B cell (primary cell): ENCODE measurements at regions not wholly inside any gene's neighbourhood (a gene's known extent, or its start where the extent isn't known, plus 50 kb on each side); places are given as distances from the start of the nearest gene placed in this dataset.

Experiments
- EZH2 ChIP-seq: IDR thresholded peaks from 2 replicates; pipeline ENCODE4 v1.6.1; 2012; ENCODE audit warnings: borderline replicate concordance, low read depth, mild to moderate bottlenecking, moderate library complexity, low read length; ENCODE audit not compliant: insufficient read depth, poor library complexity, severe bottlenecking
- TF ChIP-seq, protein P1 (sequence below): fragments of 200-600 bp; IDR thresholded peaks from one replicate; pipeline ENCODE4 v1.8.0; 2022; ENCODE audit warnings: antibody characterized with exemption, mild to moderate bottlenecking

DNA sequence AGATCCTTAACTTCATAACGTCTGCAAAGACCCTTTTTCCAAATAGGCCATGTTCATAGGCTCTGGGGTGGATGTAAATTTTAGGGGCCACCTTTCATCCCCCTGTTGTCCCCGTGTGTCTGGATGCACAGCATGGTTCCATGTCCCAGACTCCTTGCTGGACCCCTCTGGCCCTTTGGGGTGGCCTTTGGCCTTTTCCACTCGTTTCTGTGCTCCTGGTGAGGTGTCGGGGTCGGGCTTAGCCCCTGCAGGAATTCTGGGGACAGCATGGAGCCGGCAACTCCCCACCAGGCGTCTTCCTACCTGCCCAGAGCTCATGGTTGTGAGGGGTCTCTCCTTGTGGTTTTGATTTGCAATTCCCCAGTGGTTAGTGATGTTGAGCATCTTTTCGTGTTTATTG is 183.5 kb downstream of the SEC14L1 start:
- TF ChIP-seq, protein P1, sequence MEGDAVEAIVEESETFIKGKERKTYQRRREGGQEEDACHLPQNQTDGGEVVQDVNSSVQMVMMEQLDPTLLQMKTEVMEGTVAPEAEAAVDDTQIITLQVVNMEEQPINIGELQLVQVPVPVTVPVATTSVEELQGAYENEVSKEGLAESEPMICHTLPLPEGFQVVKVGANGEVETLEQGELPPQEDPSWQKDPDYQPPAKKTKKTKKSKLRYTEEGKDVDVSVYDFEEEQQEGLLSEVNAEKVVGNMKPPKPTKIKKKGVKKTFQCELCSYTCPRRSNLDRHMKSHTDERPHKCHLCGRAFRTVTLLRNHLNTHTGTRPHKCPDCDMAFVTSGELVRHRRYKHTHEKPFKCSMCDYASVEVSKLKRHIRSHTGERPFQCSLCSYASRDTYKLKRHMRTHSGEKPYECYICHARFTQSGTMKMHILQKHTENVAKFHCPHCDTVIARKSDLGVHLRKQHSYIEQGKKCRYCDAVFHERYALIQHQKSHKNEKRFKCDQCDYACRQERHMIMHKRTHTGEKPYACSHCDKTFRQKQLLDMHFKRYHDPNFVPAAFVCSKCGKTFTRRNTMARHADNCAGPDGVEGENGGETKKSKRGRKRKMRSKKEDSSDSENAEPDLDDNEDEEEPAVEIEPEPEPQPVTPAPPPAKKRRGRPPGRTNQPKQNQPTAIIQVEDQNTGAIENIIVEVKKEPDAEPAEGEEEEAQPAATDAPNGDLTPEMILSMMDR, result no peak
- no peak for TF ChIP-seq EZH2
